Keratinocyte (primary cell): ENCODE measurements at regions not wholly inside any gene's neighbourhood (a gene's known extent, or its start where the extent isn't known, plus 50 kb on each side); places are given as distances from the start of the nearest gene placed in this dataset.
"Not testable (repeated sequence)": the region's sequence is repeated elsewhere in the genome, so short reads cannot be mapped to it uniquely, and the experiment has no call there.

Experiments
- DNase-seq: peaks from one replicate; pipeline ENCODE4 v3.0.0-alpha.2; 2011; ENCODE audit warnings: low read depth, missing footprints, low spot score
- FAIRE-seq: peaks from 2 replicates; lab custom pipeline; 2011; peaks lifted over from hg19 to GRCh38; lab: Jason Lieb, UNC
- H2AFZ ChIP-seq: 2 replicates; pipeline ENCODE4 v1.6.0; 2012; ENCODE audit warnings: low read length, control low read depth, inconsistent platforms; ENCODE audit not compliant: control insufficient read depth
- H3K27ac ChIP-seq: 2 replicates; pipeline ENCODE4 v1.5.1; 2011; ENCODE audit warnings: low read length; ENCODE audit not compliant: control insufficient read depth, insufficient read depth
- H3K27me3 ChIP-seq: 3 replicates; pipeline ENCODE4 v1.6.0; 2011; ENCODE audit warnings: low read length; ENCODE audit not compliant: control insufficient read depth, insufficient read depth; ENCODE audit errors: extremely low read depth
- H3K36me3 ChIP-seq, 2 experiments: 2 replicates in 1 of 2; 3 replicates in 1 of 2; pipeline ENCODE4 v1.5.1; 2011; ENCODE audit warnings: low read length in 2 of 2, mild to moderate bottlenecking in 1 of 2; ENCODE audit not compliant: control insufficient read depth in 2 of 2, insufficient read depth in 2 of 2; ENCODE audit errors: extremely low read depth in 1 of 2
- H3K4me1 ChIP-seq: 3 replicates; pipeline ENCODE4 v1.5.1; 2011; ENCODE audit warnings: low read length; ENCODE audit not compliant: control insufficient read depth, insufficient read depth; ENCODE audit errors: extremely low read depth
- H3K4me2 ChIP-seq: 3 replicates; pipeline ENCODE4 v1.6.0; 2011; ENCODE audit warnings: low read depth, low read length; ENCODE audit not compliant: control insufficient read depth, insufficient read depth; ENCODE audit errors: extremely low read depth
- H3K4me3 ChIP-seq, 3 experiments: fragments of 200-600 bp in 1 of 3; sonication (generic) in 1 of 3; 2 replicates in 2 of 3; 3 replicates in 1 of 3; pipeline ENCODE4 v1.5.1; 2011 to 2016; ENCODE audit warnings: low read length in 3 of 3, mild to moderate bottlenecking in 3 of 3, control low read depth in 2 of 3, inconsistent platforms in 1 of 3, low read depth in 1 of 3, mixed read lengths in 1 of 3, mixed run types in 1 of 3, moderate library complexity in 1 of 3; ENCODE audit not compliant: control insufficient read depth in 2 of 3, insufficient read depth in 2 of 3; ENCODE audit errors: extremely low read depth in 1 of 3
- H3K79me2 ChIP-seq: 2 replicates; pipeline ENCODE4 v1.6.0; 2012; ENCODE audit warnings: low read length; ENCODE audit not compliant: control insufficient read depth, insufficient read depth
- H3K9ac ChIP-seq: 3 replicates; pipeline ENCODE4 v1.6.0; 2011; ENCODE audit warnings: low read length; ENCODE audit not compliant: control insufficient read depth, insufficient read depth; ENCODE audit errors: extremely low read depth
- H3K9me1 ChIP-seq: 3 replicates; pipeline ENCODE4 v1.6.0; 2011; ENCODE audit warnings: low read length; ENCODE audit not compliant: control insufficient read depth, insufficient read depth; ENCODE audit errors: extremely low read depth
- H3K9me3 ChIP-seq: 2 replicates; pipeline ENCODE4 v1.5.1; 2012; ENCODE audit warnings: low read depth, low read length; ENCODE audit not compliant: control insufficient read depth
- H4K20me1 ChIP-seq: 3 replicates; pipeline ENCODE4 v1.6.0; 2011; ENCODE audit warnings: low read length; ENCODE audit not compliant: control insufficient read depth, insufficient read depth; ENCODE audit errors: extremely low read depth
- CTCF ChIP-seq, 3 experiments: IDR thresholded peaks in 1 of 3; conservative IDR thresholded peaks in 1 of 3; optimal IDR thresholded peaks in 1 of 3; 2 replicates in 2 of 3; 3 replicates in 1 of 3; pipeline versions ENCODE3 to v1.5.1; 2011; ENCODE audit warnings: low read length in 3 of 3, mild to moderate bottlenecking in 3 of 3, moderate library complexity in 2 of 3, control low read depth in 1 of 3, inconsistent platforms in 1 of 3; ENCODE audit not compliant: insufficient read depth in 2 of 3; ENCODE audit errors: extremely low read depth in 1 of 3
- EZH2 ChIP-seq: IDR thresholded peaks from one replicate; pipeline ENCODE4 v1.6.1; 2012; ENCODE audit warnings: inconsistent platforms, mild to moderate bottlenecking, low read length, moderate library complexity
- dilution Hi-C: fragments of 300-500 bp; cut with MboI; formaldehyde crosslinking; loops from one replicate; pipeline ENCODE4 v1.7.0; 2020; ENCODE audit warnings: low sequenced_read_pairs; ENCODE audit not compliant: extremely low pct_ligation_motif_present

DNA sequence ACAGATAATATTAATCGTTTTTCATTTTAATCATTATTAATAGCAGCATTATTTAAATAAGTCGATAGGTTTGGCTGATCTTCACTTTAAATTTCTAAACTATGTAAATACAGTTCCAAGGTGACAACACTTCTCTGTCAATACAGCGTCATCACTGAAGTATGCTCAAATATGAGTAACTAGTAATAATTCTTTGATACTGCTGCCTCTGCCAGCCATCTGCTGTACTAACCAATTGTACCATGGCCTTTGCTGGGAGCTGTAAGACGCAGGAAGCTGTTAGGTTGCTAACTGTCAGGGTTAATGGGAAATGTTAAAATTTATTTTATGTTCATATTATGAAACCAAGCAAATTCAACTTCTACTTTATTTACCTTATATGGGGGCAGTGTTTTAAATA lies 1650.5 kb upstream of the LRRTM3 start:
- H3K9me3 ChIP-seq, result peaks cover 2% of the 10 kb centered on the region
- no peaks in the 10 kb centered on the region for H3K9me1 ChIP-seq
- TF ChIP-seq EZH2 (no peak), CTCF (optimal IDR thresholded peaks at IDR 0.05 in 1 of 3, IDR thresholded peaks at IDR 0.05 in 1 of 3, conservative IDR thresholded peaks at IDR 0.05 in 1 of 3; ENCODE audit: extremely low read depth in 1 of 3, insufficient read depth in 2 of 3, low read length in 3 of 3) (no peak)
- H3K4me2 ChIP-seq, result no peak overlapping the region
- H3K36me3 ChIP-seq, result no peaks in the 10 kb centered on the region
- no peak overlapping the region for H3K27ac ChIP-seq
- no peak for DNase-seq
- H2AFZ ChIP-seq, result no peak overlapping the region
- no peaks in the 10 kb centered on the region for H3K79me2 ChIP-seq
- H3K27me3 ChIP-seq, result no peaks in the 10 kb centered on the region
- dilution Hi-C loops, result no loop called here
- no peaks in the 10 kb centered on the region for H3K4me1 ChIP-seq
- H4K20me1 ChIP-seq, result no peaks in the 10 kb centered on the region
- no peak overlapping the region for H3K4me3 ChIP-seq
- FAIRE-seq, result no peak
- H3K9ac ChIP-seq, result no peak overlapping the region

DNA sequence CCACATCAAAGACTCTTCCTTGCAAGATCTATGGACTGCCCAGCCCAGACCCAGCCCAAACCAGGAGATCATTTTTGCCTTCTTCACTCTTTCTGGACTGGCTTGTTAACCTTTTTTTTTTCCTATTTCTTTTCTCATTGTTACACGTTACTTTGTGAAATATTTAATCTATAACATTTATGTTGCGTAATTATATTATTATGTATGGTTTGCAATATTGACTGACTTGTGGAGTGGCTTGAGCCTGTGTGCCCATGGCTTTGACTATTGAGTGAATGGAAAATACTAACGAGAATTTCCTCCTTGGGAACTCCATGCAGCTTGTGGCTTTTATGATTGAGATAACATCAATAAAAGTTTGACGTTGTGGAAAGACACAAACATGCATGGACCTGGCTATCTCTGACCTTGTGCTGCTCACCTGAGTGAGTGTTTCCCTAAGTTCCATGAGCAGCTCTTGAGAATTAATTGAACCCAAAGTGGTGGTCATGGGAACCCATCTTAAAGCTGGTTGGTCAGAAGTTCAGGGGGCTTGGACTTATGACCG lies 1641.3 kb upstream of the LRRTM3 start:
- Histone ChIP-seq H3K4me1 (no peaks in the 10 kb centered on the region), H3K9ac (no peak overlapping the region), H2AFZ (no peak overlapping the region), H3K27ac (no peak overlapping the region), H3K9me3 (peaks cover 2% of the 10 kb centered on the region), H3K4me3 (no peak overlapping the region), H3K4me2 (no peak overlapping the region), H3K79me2 (no peaks in the 10 kb centered on the region), H3K27me3 (no peaks in the 10 kb centered on the region), H3K36me3 (no peaks in the 10 kb centered on the region), H4K20me1 (no peaks in the 10 kb centered on the region), H3K9me1 (no peaks in the 10 kb centered on the region)
- DNase-seq (no peak), FAIRE-seq (no peak)
- TF ChIP-seq EZH2 (no peak), CTCF (optimal IDR thresholded peaks at IDR 0.05 in 1 of 3, IDR thresholded peaks at IDR 0.05 in 1 of 3, conservative IDR thresholded peaks at IDR 0.05 in 1 of 3; ENCODE audit: extremely low read depth in 1 of 3, insufficient read depth in 2 of 3, low read length in 3 of 3) (no peak)
- dilution Hi-C loops, result no loop called here

- H3K27ac ChIP-seq, H3K36me3 ChIP-seq, FAIRE-seq, H3K9ac ChIP-seq, H3K79me2 ChIP-seq, dilution Hi-C loops, DNase-seq, H3K4me1 ChIP-seq, H3K4me2 ChIP-seq, H3K9me3 ChIP-seq, H3K9me1 ChIP-seq, H2AFZ ChIP-seq, H3K4me3 ChIP-seq, H4K20me1 ChIP-seq, H3K27me3 ChIP-seq: not testable (repeated sequence)
Observed at GRCh38 chr10:65285726-65286125, 1640.1 kb upstream of the LRRTM3 start.
